ENCODE measurements at regions not wholly inside any gene's neighbourhood (a gene's known extent, or its start where the extent isn't known, plus 50 kb on each side); places are given as distances from the start of the nearest gene placed in this dataset.

- H3K36me3 ChIP-seq (ENCODE audit: control insufficient read depth in 4 of 4, insufficient read depth in 4 of 4, low read length in 3 of 4), result no peaks in the 10 kb centered on the region
- POLR2A ChIA-PET, result no interaction called here
- H3K27me3 ChIP-seq (replicated peaks in 2 of 5; ENCODE audit: control insufficient read depth in 4 of 5, insufficient read depth in 5 of 5, low read length in 4 of 5), result no peaks in the 10 kb centered on the region
- no peaks in the 10 kb centered on the region for H3K9me3 ChIP-seq (ENCODE audit: control extremely low read depth in 1 of 5, control insufficient read depth in 4 of 5, insufficient read depth in 2 of 5, low read depth in 1 of 5, low read length in 4 of 5)
- H3K4me3 ChIP-seq (ENCODE audit: control insufficient read depth in 1 of 7, extremely low read depth in 1 of 7, insufficient read depth in 4 of 7, low read depth in 2 of 7, low read length in 6 of 7), result no peak overlapping the region
- WGBS (ENCODE audit: insufficient coverage), result 100% methylated on average over 2 of the region's 3 CpGs
- no peaks in the 10 kb centered on the region for H3K4me1 ChIP-seq (ENCODE audit: control extremely low read depth in 1 of 4, control insufficient read depth in 4 of 4, insufficient read depth in 4 of 4, low read length in 3 of 4)
- no peak overlapping the region for H3K27ac ChIP-seq (ENCODE audit: insufficient read depth in 1 of 2, low read depth in 1 of 2, low read length in 2 of 2, poor library complexity in 1 of 2, severe bottlenecking in 2 of 2)
- CTCF ChIA-PET, result no interaction called here
- no peak for DNase-seq
Measured at GRCh38 chr12:60834806-60835205, 1239.0 kb downstream of the SLC16A7 start.

DNA sequence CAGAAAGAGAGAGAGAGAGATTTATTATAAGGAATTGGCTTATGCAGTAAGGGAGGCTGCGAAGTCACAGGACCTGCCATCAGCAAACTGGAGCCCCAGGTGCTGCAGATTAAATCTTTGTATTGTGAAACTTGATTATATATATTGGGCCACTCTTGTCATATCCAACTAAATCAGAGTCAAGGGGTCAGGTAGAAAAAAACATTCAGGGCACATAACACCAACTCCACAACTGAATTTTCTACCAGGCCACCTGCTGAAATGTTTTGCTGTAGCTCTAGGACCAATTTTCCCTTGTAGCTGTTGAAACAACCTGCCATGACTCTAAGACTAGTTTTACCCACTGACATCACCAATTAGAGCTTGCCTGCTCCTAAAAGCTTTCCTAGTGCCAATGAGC lies 1240.8 kb downstream of the SLC16A7 start:
- DNase-seq, result no peak
- H3K4me1 ChIP-seq (ENCODE audit: control extremely low read depth in 1 of 4, control insufficient read depth in 4 of 4, insufficient read depth in 4 of 4, low read length in 3 of 4), result no peaks in the 10 kb centered on the region
- H3K4me3 ChIP-seq (ENCODE audit: control insufficient read depth in 1 of 7, extremely low read depth in 1 of 7, insufficient read depth in 4 of 7, low read depth in 2 of 7, low read length in 6 of 7), result no peak overlapping the region
- H3K36me3 ChIP-seq (ENCODE audit: control insufficient read depth in 4 of 4, insufficient read depth in 4 of 4, low read length in 3 of 4), result no peaks in the 10 kb centered on the region
- no peaks in the 10 kb centered on the region for H3K27me3 ChIP-seq (replicated peaks in 2 of 5; ENCODE audit: control insufficient read depth in 4 of 5, insufficient read depth in 5 of 5, low read length in 4 of 5)
- CTCF ChIA-PET, result no interaction called here
- WGBS (ENCODE audit: insufficient coverage), result no CpG with 5 or more reads among the region's 1 CpG
- POLR2A ChIA-PET, result no interaction called here
- H3K9me3 ChIP-seq (ENCODE audit: control extremely low read depth in 1 of 5, control insufficient read depth in 4 of 5, insufficient read depth in 2 of 5, low read depth in 1 of 5, low read length in 4 of 5), result no peaks in the 10 kb centered on the region
- H3K27ac ChIP-seq (ENCODE audit: insufficient read depth in 1 of 2, low read depth in 1 of 2, low read length in 2 of 2, poor library complexity in 1 of 2, severe bottlenecking in 2 of 2), result no peak overlapping the region

DNA sequence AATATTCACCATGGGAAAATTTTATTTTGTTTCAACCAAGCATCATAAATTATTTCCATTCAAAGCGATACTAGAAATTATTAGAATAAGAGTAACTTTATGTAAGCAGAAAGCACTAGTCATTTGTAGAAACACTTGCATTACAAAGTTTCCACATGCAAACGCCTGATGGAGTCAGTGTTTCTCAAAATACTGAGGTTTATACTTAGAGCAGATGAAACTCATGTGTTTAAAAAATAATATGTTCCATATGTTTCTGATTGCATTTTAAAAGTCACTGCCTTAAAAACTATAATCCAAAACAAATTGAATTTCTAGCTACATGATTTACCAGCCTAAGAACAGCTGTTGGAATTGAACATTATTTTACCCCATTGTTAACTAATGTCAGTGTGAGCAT lies 1246.4 kb downstream of the SLC16A7 start:
- POLR2A ChIA-PET, result no interaction called here
- no peaks in the 10 kb centered on the region for H3K27me3 ChIP-seq (replicated peaks in 2 of 5; ENCODE audit: control insufficient read depth in 4 of 5, insufficient read depth in 5 of 5, low read length in 4 of 5)
- no peaks in the 10 kb centered on the region for H3K36me3 ChIP-seq (ENCODE audit: control insufficient read depth in 4 of 4, insufficient read depth in 4 of 4, low read length in 3 of 4)
- CTCF ChIA-PET, result no interaction called here
- no peaks in the 10 kb centered on the region for H3K4me1 ChIP-seq (ENCODE audit: control extremely low read depth in 1 of 4, control insufficient read depth in 4 of 4, insufficient read depth in 4 of 4, low read length in 3 of 4)
- DNase-seq, result no peak
- WGBS (ENCODE audit: insufficient coverage), result no CpG with 5 or more reads among the region's 2 CpGs
- H3K27ac ChIP-seq (ENCODE audit: insufficient read depth in 1 of 2, low read depth in 1 of 2, low read length in 2 of 2, poor library complexity in 1 of 2, severe bottlenecking in 2 of 2), result no peak overlapping the region
- H3K4me3 ChIP-seq (ENCODE audit: control insufficient read depth in 1 of 7, extremely low read depth in 1 of 7, insufficient read depth in 4 of 7, low read depth in 2 of 7, low read length in 6 of 7), result no peak overlapping the region
- no peaks in the 10 kb centered on the region for H3K9me3 ChIP-seq (ENCODE audit: control extremely low read depth in 1 of 5, control insufficient read depth in 4 of 5, insufficient read depth in 2 of 5, low read depth in 1 of 5, low read length in 4 of 5)

DNA sequence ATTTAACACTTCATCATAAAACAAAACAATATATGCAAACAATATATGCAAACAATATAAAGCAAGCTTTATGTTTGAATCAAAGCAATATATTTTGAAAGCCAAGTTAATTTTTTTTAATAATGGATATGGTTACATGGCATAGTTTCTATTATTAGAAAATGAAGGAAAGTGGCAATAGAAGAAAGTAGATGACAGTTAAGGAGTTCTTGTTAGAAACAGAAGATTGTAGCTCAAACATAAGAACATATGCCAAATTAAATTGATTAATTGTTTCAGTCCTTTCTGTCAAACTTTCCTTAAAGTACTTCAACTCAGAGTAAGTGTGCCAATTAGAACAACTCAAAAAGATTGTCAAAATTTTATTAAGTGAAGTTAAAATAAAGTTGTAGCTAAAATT lies 1248.3 kb downstream of the SLC16A7 start:
- ChIA-PET CTCF (no interaction called here), POLR2A (no interaction called here)
- no peaks in the 10 kb centered on the region for H3K4me1 ChIP-seq (ENCODE audit: control extremely low read depth in 1 of 4, control insufficient read depth in 4 of 4, insufficient read depth in 4 of 4, low read length in 3 of 4)
- H3K36me3 ChIP-seq (ENCODE audit: control insufficient read depth in 4 of 4, insufficient read depth in 4 of 4, low read length in 3 of 4), result no peaks in the 10 kb centered on the region
- no peaks in the 10 kb centered on the region for H3K27me3 ChIP-seq (replicated peaks in 2 of 5; ENCODE audit: control insufficient read depth in 4 of 5, insufficient read depth in 5 of 5, low read length in 4 of 5)
- no peak overlapping the region for H3K4me3 ChIP-seq (ENCODE audit: control insufficient read depth in 1 of 7, extremely low read depth in 1 of 7, insufficient read depth in 4 of 7, low read depth in 2 of 7, low read length in 6 of 7)
- H3K27ac ChIP-seq (ENCODE audit: insufficient read depth in 1 of 2, low read depth in 1 of 2, low read length in 2 of 2, poor library complexity in 1 of 2, severe bottlenecking in 2 of 2), result no peak overlapping the region
- DNase-seq, result no peak
- no peaks in the 10 kb centered on the region for H3K9me3 ChIP-seq (ENCODE audit: control extremely low read depth in 1 of 5, control insufficient read depth in 4 of 5, insufficient read depth in 2 of 5, low read depth in 1 of 5, low read length in 4 of 5)

- Histone ChIP-seq H3K9me3 (ENCODE audit: control extremely low read depth in 1 of 5, control insufficient read depth in 4 of 5, insufficient read depth in 2 of 5, low read depth in 1 of 5, low read length in 4 of 5) (no peaks in the 10 kb centered on the region), H3K4me1 (ENCODE audit: control extremely low read depth in 1 of 4, control insufficient read depth in 4 of 4, insufficient read depth in 4 of 4, low read length in 3 of 4) (no peaks in the 10 kb centered on the region), H3K36me3 (ENCODE audit: control insufficient read depth in 4 of 4, insufficient read depth in 4 of 4, low read length in 3 of 4) (no peaks in the 10 kb centered on the region), H3K4me3 (ENCODE audit: control insufficient read depth in 1 of 7, extremely low read depth in 1 of 7, insufficient read depth in 4 of 7, low read depth in 2 of 7, low read length in 6 of 7) (no peak overlapping the region), H3K27me3 (replicated peaks in 2 of 5; ENCODE audit: control insufficient read depth in 4 of 5, insufficient read depth in 5 of 5, low read length in 4 of 5) (no peaks in the 10 kb centered on the region), H3K27ac (ENCODE audit: insufficient read depth in 1 of 2, low read depth in 1 of 2, low read length in 2 of 2, poor library complexity in 1 of 2, severe bottlenecking in 2 of 2) (no peak overlapping the region)
- WGBS (ENCODE audit: insufficient coverage), result no CpG with 5 or more reads among the region's 1 CpG
- DNase-seq, result no peak
- POLR2A ChIA-PET, result no interaction called here
- CTCF ChIA-PET, result no interaction called here
Measured at GRCh38 chr12:60844875-60845274, 1249.0 kb downstream of the SLC16A7 start.

GRCh38 chr12:60845696-60846095 lies 1249.9 kb downstream of the SLC16A7 start:
- no peak for DNase-seq
- H3K4me3 ChIP-seq (ENCODE audit: control insufficient read depth in 1 of 7, extremely low read depth in 1 of 7, insufficient read depth in 4 of 7, low read depth in 2 of 7, low read length in 6 of 7), result no peak overlapping the region
- H3K27me3 ChIP-seq (replicated peaks in 2 of 5; ENCODE audit: control insufficient read depth in 4 of 5, insufficient read depth in 5 of 5, low read length in 4 of 5), result no peaks in the 10 kb centered on the region
- H3K36me3 ChIP-seq (ENCODE audit: control insufficient read depth in 4 of 4, insufficient read depth in 4 of 4, low read length in 3 of 4), result no peaks in the 10 kb centered on the region
- H3K9me3 ChIP-seq (ENCODE audit: control extremely low read depth in 1 of 5, control insufficient read depth in 4 of 5, insufficient read depth in 2 of 5, low read depth in 1 of 5, low read length in 4 of 5), result no peaks in the 10 kb centered on the region
- no peak overlapping the region for H3K27ac ChIP-seq (ENCODE audit: insufficient read depth in 1 of 2, low read depth in 1 of 2, low read length in 2 of 2, poor library complexity in 1 of 2, severe bottlenecking in 2 of 2)
- ChIA-PET POLR2A (no interaction called here), CTCF (no interaction called here)
- WGBS (ENCODE audit: insufficient coverage), result 100% methylated on average over 1 of the region's 4 CpGs
- no peaks in the 10 kb centered on the region for H3K4me1 ChIP-seq (ENCODE audit: control extremely low read depth in 1 of 4, control insufficient read depth in 4 of 4, insufficient read depth in 4 of 4, low read length in 3 of 4)

- no peaks in the 10 kb centered on the region for H3K9me3 ChIP-seq (ENCODE audit: control extremely low read depth in 1 of 5, control insufficient read depth in 4 of 5, insufficient read depth in 2 of 5, low read depth in 1 of 5, low read length in 4 of 5)
Measured at GRCh38 chr12:60847281-60847680, 1251.5 kb downstream of the SLC16A7 start.

DNA sequence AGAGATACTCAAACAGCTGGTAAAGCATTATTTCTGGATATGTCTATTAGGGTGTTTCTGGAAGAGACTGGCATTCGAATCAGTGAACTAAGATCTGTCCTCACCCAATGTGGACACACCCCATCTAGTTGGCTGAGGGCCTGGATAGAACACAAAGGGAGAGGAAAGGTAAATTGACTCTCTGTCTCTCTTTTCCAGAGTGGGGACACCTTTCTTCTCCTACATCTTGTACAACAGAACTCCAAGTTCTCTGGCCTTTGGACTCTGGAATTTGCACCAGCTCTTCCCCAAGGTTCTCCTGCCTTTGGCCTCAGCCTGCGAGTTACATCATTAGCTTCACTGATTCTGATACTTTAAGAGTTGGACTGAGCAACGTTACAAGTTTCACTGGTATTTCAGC lies 1253.9 kb downstream of the SLC16A7 start:
- CTCF ChIA-PET, result no interaction called here
- H3K4me1 ChIP-seq (ENCODE audit: control extremely low read depth in 1 of 4, control insufficient read depth in 4 of 4, insufficient read depth in 4 of 4, low read length in 3 of 4), result no peaks in the 10 kb centered on the region
- H3K36me3 ChIP-seq (ENCODE audit: control insufficient read depth in 4 of 4, insufficient read depth in 4 of 4, low read length in 3 of 4), result no peaks in the 10 kb centered on the region
- DNase-seq, result no peak
- H3K27me3 ChIP-seq (replicated peaks in 2 of 5; ENCODE audit: control insufficient read depth in 4 of 5, insufficient read depth in 5 of 5, low read length in 4 of 5), result no peaks in the 10 kb centered on the region
- no peak overlapping the region for H3K4me3 ChIP-seq (ENCODE audit: control insufficient read depth in 1 of 7, extremely low read depth in 1 of 7, insufficient read depth in 4 of 7, low read depth in 2 of 7, low read length in 6 of 7)
- H3K9me3 ChIP-seq (ENCODE audit: control extremely low read depth in 1 of 5, control insufficient read depth in 4 of 5, insufficient read depth in 2 of 5, low read depth in 1 of 5, low read length in 4 of 5), result no peaks in the 10 kb centered on the region
- H3K27ac ChIP-seq (ENCODE audit: insufficient read depth in 1 of 2, low read depth in 1 of 2, low read length in 2 of 2, poor library complexity in 1 of 2, severe bottlenecking in 2 of 2), result no peak overlapping the region
- WGBS (ENCODE audit: insufficient coverage), result 92% methylated on average over 3 of the region's 3 CpGs
- POLR2A ChIA-PET, result no interaction called here

More at GRCh38 chr12:60847281-60847680, 1251.5 kb downstream of the SLC16A7 start:
- no peaks in the 10 kb centered on the region for H3K27me3 ChIP-seq (replicated peaks in 2 of 5; ENCODE audit: control insufficient read depth in 4 of 5, insufficient read depth in 5 of 5, low read length in 4 of 5)
- ChIA-PET POLR2A (no interaction called here), CTCF (no interaction called here)
- H3K4me1 ChIP-seq (ENCODE audit: control extremely low read depth in 1 of 4, control insufficient read depth in 4 of 4, insufficient read depth in 4 of 4, low read length in 3 of 4), result no peaks in the 10 kb centered on the region
- H3K36me3 ChIP-seq (ENCODE audit: control insufficient read depth in 4 of 4, insufficient read depth in 4 of 4, low read length in 3 of 4), result no peaks in the 10 kb centered on the region
- H3K27ac ChIP-seq (ENCODE audit: insufficient read depth in 1 of 2, low read depth in 1 of 2, low read length in 2 of 2, poor library complexity in 1 of 2, severe bottlenecking in 2 of 2), result no peak overlapping the region
- H3K4me3 ChIP-seq (ENCODE audit: control insufficient read depth in 1 of 7, extremely low read depth in 1 of 7, insufficient read depth in 4 of 7, low read depth in 2 of 7, low read length in 6 of 7), result no peak overlapping the region
- no peak for DNase-seq
- 83% methylated on average over 2 of the region's 4 CpGs for WGBS (ENCODE audit: insufficient coverage)

Measured in common myeloid progenitor, CD34-positive (primary cell).